GM21515 (cell line): ENCODE measurements at regions not wholly inside any gene's neighbourhood (a gene's known extent, or its start where the extent isn't known, plus 50 kb on each side); places are given as distances from the start of the nearest gene placed in this dataset.

Experiments used
- ATAC-seq: cut with Tn5 transposase; IDR thresholded peaks from one replicate; pipeline ENCODE4 v1.9.1; 2021; ENCODE audit not compliant: unreplicated experiment

DNA sequence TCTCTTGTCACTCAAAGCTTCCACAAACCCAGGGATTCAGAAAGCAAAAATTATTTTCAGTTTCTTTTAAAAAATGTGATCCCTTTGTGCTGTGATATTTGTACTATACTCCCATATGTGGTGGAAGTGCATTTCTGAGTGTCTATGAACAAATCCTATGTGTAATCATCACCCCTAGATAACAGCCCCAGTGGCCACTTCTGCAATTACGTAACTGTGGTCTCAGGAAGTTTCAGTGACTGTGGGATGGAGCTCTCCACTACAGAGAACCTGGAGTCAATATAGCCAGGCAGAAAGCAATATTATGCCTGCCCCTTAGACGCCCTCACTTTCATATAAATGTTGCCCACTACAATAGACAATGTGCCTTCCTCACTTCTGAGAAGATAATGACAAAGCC lies 1101.7 kb upstream of the GHITM start:
- no peak for ATAC-seq

DNA sequence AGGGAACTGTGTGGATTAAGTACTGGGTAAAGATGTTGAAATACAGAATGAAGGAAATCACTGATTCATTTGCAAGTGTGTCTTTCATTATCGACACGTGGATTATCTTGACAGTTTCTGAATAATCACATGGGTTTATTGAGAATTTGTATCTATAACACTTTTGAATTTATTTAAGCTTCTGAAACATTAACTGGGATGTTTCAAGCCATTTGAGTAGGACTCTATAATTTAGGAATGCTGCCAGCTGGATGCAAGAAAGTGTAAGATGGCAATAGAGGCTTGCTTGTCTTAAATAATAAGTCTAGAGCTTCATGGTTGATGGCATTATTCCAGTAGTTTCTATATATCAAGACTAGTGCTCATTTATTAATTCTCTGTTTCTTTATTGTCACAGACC lies 1100.7 kb upstream of the GHITM start:
- ATAC-seq = no peak

DNA sequence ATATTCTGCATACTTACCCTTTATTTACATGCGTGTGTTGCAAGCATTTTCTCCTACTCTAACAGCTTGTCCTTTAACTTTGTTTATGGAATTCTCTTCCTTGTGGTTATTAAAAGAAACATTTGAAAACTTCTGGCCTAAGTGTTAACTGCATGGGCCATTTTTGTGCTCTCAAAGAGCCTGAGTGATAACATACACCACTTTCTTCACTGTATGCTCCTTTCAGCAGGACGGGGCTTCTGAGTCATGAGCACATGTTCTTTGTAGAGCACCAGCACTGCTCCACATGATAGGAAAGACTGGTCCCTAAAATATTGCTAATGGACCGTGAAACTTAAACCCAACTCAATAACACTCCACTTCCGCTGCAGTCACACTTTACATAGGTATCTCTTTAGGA lies 1093.6 kb upstream of the GHITM start:
- no peak for ATAC-seq

DNA sequence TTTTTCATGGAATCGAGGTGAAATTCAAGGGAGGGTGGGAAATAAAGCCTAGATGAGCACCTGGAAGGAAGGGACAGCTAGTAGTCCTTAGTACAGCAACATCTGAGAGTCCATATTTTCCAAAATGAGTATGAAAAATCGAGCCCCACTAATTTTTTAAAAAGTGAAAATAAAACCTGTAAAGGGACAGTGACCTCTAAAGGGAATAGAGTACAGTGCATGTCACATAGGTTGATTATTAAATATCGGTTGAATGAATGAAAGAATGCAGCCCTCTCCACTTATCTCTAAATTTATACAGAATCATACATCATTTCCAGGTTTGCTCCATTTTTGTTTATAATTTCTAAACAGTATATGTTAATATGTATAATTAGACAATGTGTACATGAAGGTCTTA lies 1088.5 kb upstream of the GHITM start:
- no peak for ATAC-seq

DNA sequence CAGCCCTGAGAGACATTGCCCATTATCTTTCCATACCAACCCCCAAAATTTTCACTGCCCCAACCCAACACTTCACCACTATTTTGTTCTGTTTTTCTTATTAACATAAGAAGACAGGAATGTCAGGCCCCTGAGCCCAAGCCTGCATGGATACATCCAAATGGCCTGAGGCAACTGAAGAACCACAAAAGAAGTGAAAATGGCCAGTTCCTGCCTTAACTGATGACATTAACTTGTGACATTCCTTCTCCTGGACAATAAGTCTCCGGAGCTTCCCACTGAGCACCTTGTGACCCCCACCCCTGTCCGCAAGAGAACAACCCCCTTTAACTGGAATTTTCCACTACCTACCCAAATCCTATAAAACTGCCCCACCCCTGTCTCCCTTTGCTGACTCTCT lies 1076.4 kb upstream of the GHITM start:
- ATAC-seq = no peak

DNA sequence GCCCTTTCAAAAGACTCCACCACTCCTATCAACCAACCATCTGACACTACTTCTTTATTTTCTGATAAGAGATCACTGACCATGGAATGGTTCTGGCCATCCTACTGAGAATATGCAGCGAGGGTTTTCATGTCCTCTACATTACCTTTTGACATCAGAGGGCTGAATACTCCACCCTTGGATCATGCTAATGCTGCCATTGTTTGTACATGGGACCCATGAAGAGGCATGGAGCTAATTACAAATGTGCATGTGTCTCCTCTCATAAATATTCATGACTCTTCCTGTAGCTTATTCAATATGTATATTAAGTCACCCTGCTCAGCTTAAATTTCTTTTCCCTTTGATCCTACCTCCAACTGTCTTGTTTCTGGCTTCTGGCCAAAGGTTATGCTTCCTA lies 1065.8 kb upstream of the GHITM start:
- no peak for ATAC-seq

DNA sequence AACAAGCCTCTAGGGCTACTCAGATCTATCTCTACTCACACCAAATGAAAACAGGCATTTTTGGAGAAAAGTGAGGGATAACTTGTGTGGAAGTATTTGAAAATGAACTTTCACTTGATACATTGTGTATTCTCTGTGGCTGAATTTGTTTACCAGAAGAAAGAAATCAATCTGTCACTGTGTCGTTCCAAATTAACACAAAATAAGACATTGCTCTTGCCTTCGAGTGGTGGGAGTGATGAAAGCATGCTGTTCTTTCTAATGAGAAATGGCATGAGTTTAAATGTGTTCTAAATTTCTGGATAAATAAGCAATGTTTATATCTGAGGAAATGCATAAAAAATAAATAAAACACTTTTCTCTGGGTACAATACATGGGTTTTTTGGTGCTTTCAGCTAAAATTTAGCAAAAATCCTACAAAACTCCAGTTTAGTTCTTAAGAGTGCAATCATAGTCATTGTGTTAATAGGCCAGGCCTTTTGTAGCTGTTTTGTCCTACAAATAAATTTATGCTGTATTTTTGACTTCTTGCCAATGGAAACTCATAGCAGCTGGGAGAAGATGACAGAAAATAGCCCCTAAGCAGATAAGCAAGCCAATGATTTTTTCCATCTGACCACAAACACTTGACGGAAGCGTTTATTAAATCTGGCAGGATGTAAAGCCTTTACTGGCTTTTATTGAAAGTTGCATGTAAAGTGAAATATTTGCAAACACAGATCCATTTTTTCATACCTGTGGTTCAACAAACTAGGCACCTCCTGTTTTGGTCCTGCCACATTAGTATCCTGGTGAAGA lies 1064.1 kb upstream of the GHITM start:
- no peak for ATAC-seq

DNA sequence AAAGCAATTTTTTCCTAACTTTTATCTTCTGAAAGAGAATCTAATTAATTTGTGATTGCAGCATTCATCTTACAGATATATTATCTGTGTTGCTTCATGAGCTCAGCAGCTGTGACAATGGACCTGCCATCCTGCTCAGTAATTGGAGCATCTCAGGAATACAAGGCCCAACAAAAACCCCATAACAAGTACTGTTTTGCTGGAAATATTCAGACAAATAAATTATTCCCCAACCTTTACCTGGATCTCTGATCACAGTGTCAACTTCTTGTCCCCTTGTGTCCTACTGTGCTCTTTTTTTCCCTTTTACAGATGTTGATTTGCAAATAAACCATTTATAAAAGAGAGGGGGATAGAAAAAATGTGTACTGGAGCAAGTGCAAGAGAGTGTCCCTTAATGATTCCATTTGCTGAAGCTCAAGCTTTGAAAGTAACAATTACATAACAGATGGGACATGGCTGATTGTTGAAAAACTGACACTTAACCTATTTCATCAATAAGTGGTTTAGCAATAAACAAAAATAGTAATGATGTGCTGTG lies 1063.4 kb upstream of the GHITM start:
- no peak for ATAC-seq

DNA sequence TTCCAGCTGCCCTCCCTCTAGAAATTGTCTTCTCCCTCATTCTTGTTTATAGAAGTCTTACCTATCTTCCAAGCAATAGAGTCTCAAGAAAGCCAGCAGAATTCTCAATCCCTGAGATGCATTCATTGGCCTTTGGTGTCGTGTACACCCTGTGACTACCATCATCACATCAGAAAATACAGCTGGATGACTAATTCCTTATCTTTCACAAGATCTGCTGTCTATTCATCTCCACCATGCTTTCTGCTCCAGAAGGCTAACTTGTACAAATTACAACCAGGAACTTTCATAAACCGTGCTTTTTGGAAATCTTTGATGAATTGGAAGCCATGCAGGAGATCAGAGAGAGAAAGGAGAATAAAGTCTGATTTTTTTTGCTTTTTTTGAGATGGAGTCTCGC lies 1062.9 kb upstream of the GHITM start:
- no peak for ATAC-seq

DNA sequence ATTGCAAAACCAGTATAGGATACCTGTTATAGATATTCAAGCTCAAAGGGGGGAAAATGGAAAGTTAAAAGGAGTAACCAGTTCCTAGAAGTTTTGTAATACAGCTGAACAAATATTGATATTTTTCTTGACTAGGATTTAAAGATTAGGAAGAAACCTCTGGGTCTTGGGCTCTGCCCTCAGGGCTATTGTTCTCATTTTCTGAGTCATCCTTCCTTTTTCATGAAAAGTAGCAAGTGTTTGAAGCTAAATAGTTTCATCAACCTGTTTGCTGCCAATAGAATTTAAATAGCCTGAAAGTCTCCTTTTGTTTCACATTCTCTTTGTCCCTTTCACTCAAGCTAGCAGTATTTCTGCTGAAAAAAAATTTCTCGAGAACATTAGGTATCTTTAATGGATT lies 1061.1 kb upstream of the GHITM start:
- ATAC-seq = no peak

DNA sequence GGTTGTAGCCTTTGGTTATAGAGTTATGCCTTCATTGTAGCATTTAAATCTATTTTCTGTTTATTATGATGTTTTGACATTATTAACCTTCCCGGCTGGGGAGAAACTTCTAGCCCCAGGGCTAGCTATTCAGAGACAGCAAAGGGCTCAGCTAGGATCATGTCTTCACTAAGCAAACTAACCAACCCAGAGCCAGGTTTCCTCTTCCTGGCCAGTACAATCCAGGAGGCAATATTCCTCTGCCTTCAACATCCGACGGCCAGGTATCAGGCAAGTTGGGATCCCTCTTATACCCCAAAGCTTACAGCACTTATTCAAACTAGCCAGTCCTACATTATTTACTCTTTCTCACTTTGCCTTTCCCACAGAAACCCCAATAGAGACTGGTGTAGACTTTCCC lies 1060.7 kb upstream of the GHITM start:
- ATAC-seq = no peak

DNA sequence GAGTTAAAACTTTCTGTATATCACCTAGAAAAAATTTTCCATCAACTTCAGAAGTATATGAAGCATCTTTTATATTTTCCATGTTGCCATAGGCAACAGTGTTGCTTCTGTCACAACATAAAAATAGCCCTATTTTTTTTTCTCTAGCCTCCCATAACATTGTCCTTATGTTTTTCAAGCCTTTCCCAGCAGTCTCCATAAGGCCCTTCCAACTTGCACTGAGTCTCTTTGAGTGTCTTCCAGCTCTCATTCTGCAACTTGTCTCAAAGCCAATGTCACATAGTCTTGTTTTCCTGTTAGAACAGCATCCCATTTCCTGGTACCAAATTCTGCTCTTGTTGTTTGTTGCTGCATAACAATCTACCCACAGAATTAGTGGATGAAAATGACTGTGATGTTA lies 1055.5 kb upstream of the GHITM start:
- ATAC-seq = no peak

DNA sequence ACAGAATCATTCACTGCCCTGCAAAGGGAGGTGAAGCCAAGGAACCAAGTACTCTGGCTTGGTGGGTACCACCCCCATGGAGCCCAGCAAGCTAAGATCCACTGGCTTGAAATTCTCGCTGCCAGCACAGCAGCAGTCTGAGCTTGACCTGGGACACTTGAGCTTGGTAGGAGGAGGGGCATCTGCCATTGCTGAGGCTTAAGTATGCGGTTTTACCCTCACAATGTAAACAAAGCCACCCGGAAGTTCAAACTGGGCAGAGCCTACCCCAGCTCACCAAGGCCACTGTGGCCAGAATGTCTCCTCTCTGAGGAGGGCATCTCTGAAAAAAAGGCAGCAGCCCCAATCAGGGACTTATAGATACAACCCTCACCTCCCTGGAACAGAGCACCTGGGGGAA lies 1050.0 kb upstream of the GHITM start:
- ATAC-seq = no peak

DNA sequence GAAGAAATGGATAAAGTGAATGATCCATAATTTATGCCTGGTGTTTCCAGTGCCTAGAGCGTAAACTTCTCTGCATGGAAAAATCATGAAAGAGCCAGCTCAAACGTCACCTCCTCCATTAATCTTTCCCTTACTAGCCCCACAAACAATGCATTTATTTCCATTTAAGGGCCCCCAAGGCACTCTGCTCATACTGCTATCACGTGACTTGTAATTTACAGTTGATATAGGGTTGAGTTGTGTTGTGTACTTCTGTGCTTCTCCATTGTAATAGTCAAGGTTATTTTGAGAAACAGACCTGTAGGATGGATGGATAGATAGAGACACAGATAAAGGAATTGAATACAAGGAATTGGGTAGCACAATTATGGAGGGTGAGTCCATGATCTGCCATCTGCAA lies 1034.7 kb upstream of the GHITM start:
- ATAC-seq = no peak

DNA sequence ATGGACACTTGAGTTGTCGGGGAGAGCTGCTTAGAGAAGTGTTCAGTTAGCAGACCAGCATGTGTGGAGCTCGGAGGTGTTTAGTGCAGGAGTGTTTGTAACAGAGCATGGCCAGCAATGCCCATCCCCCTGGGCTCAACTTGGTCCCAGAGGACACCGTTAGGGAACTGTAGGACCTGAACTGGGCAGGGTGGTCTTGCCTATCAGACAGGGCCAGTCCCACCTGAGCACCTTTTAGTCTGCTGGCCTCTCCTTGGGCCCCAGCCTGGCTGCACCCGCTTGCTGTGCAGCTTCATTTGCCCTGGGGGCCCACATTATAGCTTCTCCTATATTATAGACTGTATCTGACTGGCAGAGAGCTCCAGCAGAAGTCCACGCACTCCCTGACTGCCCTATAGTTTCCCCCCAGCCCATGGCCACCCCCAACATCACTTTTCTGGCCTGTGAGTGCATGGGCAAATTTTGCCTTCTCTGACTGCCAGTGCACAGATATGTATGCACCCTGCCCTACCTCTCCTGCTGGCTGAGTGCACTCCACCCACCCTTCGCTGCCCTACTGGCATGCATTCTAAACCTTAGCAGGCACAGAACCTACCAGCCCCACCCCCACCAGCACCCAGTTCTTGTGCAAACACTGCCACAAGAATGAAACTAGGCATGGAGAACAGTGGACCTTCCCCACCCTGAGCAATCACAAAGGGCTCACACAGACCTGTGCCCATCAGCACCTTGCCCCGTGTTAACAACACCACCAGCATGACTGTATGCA lies 1030.6 kb upstream of the GHITM start:
- no peak for ATAC-seq

DNA sequence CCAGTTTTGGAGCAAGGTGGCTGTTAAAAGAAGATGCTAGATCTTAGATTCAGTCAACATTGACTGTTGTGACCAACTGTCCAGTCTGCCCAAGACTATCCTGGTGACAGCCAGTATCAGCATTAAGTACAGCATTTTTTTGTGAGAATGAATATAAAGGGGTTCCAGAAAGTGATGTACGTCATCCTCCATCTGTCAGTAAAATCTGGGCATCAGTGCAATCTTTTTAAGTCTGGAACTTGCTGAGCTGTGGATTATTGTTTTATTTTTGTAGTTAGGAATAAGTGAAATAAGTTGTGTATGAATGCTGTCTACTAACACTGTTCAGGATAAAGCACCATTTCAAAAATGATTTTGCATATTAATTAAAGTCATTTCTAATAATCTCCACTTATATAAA lies 1020.0 kb upstream of the GHITM start:
- ATAC-seq = no peak

DNA sequence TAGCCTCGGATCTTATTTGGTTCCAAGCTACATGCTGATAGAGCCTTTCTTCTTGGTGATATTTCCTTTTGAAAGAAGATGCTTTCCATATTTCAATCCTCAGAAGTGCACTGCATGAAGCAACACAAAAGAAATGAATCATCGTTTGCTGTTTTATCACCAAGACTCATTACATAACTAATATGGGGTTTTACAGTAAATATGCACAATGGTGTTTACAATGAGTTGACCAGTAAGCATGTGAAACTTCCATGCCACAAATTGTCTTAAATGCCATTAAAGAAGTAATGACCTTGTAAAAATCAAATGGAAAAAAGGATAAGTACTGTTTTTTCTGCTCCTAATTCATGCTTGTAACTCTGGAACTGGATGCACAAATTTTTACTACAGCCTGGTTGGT lies 1017.0 kb upstream of the GHITM start:
- no peak for ATAC-seq

DNA sequence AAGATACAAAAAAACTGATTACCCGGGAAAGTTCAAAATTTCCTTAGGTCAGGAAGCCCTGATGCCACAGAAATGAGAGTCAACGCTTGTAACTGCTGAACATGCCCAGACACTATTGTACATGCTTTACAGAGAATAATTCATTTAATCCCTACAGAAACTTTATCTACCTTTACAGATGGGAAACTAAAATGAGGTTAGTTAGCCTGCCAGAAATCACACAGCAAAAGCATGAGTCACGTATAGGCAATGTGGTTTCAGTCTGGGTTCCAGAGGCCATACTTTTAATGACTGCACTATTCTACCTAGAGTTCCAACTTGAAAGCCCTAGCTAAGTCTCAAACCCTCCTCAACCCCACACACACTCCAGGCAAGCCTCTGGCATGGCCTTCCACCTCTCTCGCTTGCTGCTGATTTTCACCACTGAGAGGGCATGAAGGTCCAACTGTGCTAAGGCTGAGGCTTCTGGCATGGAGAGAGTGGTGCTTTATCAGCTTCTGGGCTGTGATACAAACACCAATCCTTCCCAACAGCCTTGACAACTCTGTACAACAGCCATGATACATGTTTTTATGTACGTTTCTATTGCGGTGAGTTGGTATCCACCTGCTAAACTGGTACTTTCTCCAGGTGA lies 1011.2 kb upstream of the GHITM start:
- no peak for ATAC-seq

DNA sequence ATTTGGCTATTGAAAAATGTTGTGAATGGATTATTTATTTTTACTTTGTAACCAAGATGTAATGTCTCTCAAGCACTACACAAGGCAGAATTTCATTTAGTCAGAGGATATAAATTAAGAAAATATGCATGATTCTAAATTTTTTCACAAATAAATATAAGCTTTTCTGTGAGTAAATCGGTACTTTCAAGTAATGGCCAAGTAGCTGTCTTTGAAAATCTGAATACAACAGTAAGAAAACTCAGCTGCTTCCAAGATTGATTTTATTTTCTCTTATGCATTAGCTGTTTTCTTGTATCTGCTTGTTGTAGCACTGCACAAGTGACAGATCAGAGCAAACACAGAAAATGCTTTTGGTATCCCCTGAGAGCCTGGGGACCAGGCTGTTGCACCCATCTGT lies 998.5 kb upstream of the GHITM start:
- no peak for ATAC-seq

DNA sequence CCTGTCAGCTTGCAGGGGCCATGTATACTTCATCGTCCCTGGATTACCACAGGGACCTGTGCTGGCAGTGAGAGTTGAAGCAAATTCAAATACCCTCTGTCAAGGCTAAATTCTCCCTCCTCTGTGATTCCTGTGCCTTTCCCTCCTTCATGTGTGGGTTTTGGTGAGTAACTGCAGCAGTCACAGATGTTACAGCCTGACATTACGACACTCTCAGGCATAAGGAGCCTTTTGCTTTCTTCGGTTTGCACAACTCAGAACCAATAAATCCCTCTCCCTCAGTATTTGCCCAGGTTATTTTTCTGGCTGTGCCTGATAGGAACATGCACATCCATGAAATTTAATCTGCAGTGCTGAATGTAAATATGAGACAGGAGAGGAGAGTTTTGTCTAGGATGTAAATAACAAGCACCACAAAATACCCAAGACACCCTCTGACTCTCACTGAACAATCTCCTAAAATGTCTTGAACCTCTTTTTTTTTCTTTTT lies 997.2 kb upstream of the GHITM start:
- ATAC-seq = no peak

DNA sequence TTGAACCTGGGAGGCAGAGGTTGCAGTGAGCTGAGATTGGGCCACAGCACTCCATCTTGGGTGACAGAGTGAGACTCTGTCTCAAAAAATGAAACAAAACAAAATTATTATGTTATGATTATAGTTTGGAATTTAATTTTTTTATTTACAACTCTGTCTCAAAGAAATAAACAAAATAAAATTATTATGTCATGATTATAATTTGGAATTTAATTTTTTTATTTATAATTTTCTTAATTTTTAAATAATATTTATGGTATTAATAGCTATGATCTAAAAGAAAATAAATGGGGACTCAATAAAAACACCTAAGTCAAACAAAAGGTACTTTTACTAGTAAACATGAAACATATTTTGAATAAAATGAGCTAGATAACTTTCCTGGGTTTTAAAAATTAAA lies 994.8 kb upstream of the GHITM start:
- ATAC-seq = no peak

DNA sequence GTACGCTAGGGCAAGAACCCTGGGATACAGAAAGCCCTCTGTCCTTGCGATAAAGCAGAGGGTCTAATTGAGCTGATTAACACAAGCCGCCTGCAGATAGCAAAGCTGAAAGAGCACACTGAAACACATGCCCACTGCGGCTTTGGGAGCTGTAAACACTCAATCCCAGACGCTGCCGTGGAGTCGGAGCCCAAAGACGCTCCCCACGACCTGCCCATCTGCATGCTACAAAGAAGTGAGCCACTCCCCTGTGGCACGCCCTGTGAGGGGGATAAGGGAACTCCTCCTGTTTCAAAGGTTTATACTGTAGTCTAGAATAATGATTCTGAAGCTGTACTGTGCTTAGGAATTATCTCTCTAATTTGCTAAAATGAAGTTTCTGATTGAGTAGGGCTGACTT lies 985.6 kb upstream of the GHITM start:
- no peak for ATAC-seq
